ENCODE measurements at regions not wholly inside any gene's neighbourhood (a gene's known extent, or its start where the extent isn't known, plus 50 kb on each side); places are given as distances from the start of the nearest gene placed in this dataset.

DNA sequence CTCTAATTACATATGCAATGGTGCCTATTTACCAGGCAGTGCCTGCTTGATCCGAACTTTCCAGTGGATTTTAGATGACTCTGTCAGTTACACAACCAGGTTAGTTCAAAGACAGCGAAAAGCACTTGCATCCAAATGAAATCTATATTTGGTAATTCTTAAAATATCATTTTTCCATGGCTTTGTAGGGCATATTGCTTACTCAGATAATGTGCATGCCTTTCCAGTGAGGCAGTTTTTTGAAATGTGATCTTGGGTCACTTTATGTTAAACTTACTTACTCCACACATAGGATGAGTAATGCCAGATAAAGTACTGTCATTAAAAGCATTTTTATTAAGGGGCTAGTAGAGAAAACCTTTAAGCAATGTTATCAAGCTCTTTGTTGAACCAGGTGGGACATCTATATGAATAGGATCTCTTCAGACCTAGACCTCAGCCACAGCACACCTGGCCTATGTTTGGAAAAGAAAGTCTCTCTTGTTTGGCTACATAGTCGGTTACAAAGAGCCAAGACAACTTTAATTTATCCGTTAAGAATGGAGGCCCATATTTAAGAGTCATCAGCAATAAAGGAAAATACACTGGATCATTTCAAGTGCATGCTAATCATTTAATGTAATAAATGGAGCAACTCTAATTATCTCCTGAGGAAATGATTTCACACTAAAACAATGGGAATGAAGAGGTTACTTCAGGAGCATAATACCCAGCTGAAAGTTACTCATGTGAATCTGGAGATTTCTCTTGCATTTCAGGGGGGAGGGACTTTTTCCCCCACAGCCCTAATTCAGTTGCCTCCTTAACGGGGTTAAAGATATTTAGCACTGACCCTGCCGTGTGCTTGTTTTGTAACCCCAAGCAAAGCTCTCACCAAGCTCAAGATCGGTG lies 56.3 kb upstream of the TMCO5A start:
- DNase-seq (ENCODE audit: low read depth) = no peak
- TF ChIP-seq, protein P1, sequence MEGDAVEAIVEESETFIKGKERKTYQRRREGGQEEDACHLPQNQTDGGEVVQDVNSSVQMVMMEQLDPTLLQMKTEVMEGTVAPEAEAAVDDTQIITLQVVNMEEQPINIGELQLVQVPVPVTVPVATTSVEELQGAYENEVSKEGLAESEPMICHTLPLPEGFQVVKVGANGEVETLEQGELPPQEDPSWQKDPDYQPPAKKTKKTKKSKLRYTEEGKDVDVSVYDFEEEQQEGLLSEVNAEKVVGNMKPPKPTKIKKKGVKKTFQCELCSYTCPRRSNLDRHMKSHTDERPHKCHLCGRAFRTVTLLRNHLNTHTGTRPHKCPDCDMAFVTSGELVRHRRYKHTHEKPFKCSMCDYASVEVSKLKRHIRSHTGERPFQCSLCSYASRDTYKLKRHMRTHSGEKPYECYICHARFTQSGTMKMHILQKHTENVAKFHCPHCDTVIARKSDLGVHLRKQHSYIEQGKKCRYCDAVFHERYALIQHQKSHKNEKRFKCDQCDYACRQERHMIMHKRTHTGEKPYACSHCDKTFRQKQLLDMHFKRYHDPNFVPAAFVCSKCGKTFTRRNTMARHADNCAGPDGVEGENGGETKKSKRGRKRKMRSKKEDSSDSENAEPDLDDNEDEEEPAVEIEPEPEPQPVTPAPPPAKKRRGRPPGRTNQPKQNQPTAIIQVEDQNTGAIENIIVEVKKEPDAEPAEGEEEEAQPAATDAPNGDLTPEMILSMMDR (conservative IDR thresholded peaks at IDR 0.05; ENCODE audit: low read depth, low read length) = no peak
- no peak overlapping the region for H3K4me3 ChIP-seq (ENCODE audit: low read length)

DNA sequence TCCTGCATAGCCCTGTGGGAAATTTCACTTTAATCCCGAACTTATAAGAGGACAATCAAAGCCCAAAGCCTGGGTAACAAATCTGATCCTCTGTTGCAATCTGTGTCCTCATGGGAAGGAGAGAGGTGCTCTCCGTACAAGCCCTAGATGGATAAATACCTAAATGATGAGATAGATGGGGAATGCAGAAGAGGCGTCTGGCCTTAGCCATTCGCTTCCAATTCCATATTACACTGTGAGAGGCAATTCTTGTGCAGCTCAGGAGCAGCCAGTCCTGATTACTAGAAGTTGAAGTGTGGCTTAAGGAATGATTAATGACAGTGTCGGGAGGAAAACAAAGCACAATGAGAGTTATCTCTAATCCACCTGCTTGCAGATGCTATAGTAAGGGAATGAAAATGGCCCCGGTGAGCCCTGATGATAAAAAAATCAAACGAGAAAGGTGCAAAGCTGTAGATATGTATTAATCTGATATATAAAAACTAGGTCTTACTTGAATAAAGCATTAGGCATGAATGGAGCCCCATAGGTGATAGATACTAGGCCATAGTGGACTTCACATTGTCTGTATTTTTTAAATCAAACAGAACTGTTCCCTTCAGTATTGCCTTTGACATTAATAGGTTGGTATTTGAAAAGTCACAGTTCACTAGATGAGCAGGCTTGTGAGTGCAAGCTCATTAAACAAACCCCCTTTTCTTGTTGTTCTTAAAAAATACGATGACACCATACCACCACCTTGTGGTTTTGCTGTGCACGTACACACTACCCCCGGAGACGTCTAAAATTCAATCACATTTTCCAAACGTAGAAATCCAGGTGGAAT lies 54.2 kb upstream of the TMCO5A start:
- TF ChIP-seq, protein P1 (conservative IDR thresholded peaks at IDR 0.05; ENCODE audit: low read depth, low read length) = peak; percentile 87
- peak; percentile 44 for DNase-seq (ENCODE audit: low read depth)

DNA sequence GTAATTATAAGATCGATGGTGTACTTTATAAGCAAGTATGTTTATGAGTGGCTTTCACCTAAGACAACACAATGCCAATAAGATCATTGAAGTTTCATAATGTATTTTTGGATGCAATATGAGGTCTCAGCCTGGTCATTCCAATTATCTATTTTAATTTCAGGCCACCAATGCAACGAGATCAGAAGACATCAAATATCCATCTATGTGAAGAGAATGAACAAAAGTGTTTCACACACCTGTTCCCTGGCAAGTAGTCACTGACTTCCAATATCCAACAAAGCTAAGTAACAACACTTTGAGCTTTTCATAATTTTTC lies 53.6 kb upstream of the TMCO5A start:
- TF ChIP-seq, protein P1 (conservative IDR thresholded peaks at IDR 0.05; ENCODE audit: low read depth, low read length) = no peak
- no peak for DNase-seq (ENCODE audit: low read depth)
- H3K4me3 ChIP-seq (ENCODE audit: low read length) = no peak overlapping the region

More for the DNA sequence above, 54.2 kb upstream of the TMCO5A start:
- no peak overlapping the region for H3K4me3 ChIP-seq (ENCODE audit: low read length)

DNA sequence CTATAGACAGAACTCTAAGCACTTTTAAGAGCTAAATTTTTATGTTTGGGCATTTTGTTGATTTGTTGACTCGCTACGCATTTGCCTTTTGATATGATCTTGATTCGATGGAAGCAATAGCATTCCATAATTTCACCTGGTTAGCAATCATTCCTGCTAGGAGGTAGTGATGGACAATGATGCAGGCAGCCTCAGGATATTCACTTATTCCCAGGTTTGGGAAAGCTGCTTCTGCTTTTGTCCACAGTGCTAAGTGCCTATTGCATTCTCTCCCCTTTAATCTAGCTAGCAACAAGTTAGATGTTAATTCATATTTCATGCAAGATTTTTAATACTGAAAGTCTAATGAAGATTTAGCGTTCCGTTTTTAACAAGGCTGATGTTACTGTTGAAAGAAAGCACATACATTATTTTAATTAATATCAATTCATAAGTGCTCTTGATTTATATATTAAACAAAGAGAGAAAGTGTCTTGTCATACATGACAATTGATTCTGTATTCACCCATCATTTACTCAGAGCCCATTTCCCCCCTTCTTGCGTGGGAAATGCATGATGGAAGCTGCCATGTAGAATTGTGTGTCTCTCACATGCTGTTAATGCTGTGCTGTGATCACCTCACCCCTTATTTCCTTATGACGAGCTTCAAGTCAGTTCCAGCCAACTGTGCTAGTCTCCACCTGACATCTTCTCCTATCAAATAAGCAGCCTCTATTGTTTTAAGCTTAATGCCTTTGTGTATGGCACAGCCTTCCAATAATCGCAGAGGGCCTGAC lies 53.0 kb upstream of the TMCO5A start:
- TF ChIP-seq, protein P1 (conservative IDR thresholded peaks at IDR 0.05; ENCODE audit: low read depth, low read length) = no peak
- H3K4me3 ChIP-seq (ENCODE audit: low read length) = no peak overlapping the region
- no peak for DNase-seq (ENCODE audit: low read depth)

DNA sequence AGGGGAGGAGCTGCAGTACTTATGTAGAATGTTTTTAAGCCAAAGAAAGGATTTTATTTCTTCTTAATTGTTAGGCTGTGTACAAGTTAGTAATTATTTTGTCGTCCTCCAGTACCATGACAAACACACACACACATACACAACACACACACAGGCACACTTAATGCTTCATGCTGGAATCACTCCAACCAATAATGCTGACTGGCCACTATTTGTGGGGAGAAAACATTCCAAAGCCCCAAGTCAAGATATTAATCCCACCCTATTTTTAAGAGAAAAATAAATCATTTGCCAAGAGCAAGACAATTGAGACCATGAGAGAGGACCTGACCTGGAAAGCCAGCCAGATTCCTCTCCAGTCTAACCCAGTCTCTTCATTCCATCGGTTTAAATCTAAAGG lies 51.8 kb upstream of the TMCO5A start:
- TF ChIP-seq, protein P1 (conservative IDR thresholded peaks at IDR 0.05; ENCODE audit: low read depth, low read length) = no peak
- DNase-seq (ENCODE audit: low read depth) = no peak
- H3K4me3 ChIP-seq (ENCODE audit: low read length) = no peak overlapping the region
